CD1c-positive myeloid dendritic cell (primary cell): ENCODE measurements at regions not wholly inside any gene's neighbourhood (a gene's known extent, or its start where the extent isn't known, plus 50 kb on each side); places are given as distances from the start of the nearest gene placed in this dataset.
"Not testable (repeated sequence)": the region's sequence is repeated elsewhere in the genome, so short reads cannot be mapped to it uniquely, and the experiment has no call there.

Experiments used
- DNase-seq: peaks from one replicate; pipeline ENCODE4 v3.0.0-alpha.2; 2016; ENCODE audit errors: extremely low spot score

DNA sequence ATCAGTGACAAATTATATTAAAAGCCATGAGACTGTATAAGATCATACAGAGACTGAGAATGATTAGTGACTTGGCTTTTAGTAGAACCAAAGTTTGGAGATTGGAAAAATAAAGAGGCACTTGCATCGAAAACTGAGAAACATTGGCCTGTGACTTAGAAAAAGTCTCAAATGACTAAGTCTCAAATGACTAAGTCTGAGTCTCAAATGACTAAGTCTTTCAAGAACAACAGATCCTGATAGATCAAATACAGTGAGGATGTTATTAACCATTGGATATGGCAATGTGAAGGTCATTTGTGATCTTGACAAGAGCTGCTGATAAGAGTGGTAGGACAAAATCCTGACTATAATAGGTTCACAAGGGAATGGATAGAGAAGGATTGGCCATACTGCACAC lies 135.5 kb upstream of the FANCL start:
- DNase-seq, result no peak

DNA sequence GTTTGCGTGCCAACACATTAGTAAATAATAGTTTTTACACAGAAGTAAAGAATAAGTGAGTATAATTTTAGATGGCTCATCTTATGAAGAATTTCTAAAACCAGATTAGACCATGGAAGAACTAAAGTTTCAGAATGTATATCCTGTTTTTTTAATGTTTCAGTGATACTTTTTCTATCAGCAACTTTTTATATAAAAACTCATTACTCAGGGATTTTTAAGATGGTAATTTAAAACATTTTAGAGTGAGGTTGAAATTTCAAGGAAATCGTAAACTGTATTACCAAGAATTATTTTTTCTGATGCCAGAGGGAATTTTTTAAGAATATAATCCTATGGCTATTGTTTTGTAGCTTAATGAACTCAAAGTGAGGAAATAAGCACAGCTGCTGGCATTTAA lies 128.5 kb upstream of the FANCL start:
- DNase-seq, result no peak

- no peak for DNase-seq
These were observed 123.0 kb upstream of the FANCL start for GRCh38 chr2:58364098-58364497.

- DNase-seq, result no peak
These were observed 116.9 kb upstream of the FANCL start for GRCh38 chr2:58358026-58358425.

GRCh38 chr2:58357521-58357920 lies 116.4 kb upstream of the FANCL start:
- no peak for DNase-seq

- no peak for DNase-seq
These were observed 113.1 kb upstream of the FANCL start for GRCh38 chr2:58354230-58354629.

- DNase-seq, result no peak
These were observed 109.4 kb upstream of the FANCL start for GRCh38 chr2:58350484-58350883.

GRCh38 chr2:58347810-58348209 lies 106.7 kb upstream of the FANCL start:
- DNase-seq, result no peak

DNA sequence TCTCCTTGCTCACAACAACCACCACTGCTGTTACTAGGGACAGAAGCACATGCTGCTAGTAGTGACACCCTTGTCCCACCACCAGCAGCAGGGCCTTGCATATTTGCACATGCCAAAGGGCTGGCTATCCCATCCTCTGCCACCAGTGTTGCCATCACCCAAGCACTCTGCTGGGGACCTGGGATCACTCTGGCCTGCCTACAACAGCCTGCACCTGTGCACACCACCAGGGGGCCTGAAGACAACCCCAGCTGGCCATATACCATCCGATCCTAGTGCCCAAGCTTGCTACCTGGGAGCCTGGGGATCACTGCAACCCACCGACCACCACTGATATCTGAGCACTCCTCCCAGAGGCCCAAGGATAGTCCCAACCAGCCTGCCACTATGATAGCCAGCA lies 99.9 kb upstream of the FANCL start:
- DNase-seq, result no peak

- DNase-seq, result no peak
These were observed 98.6 kb upstream of the FANCL start for GRCh38 chr2:58339548-58340243.

- no peak for DNase-seq
These were observed 95.3 kb upstream of the FANCL start for GRCh38 chr2:58336416-58336815.

DNA sequence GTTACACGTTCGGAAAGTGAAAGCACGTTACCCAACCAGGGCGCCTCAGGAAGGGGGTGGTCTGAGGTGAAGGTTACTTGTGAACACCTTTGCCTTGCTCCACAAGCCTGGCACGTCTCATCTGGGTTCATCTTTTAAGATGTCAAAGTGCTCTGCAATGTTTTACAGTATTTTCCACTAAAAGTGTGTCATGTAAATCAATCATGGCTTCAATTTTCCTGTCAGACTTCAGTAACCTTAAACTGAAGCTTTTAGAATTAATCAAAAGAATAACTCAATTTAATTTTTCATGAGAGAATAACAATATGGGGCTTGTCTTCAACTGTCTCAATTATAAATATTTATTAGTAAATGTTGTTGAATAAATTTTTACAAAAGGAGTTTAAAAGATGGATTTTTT lies 93.3 kb upstream of the FANCL start:
- DNase-seq, result no peak

- not testable (repeated sequence) for DNase-seq
These were observed 84.3 kb upstream of the FANCL start for GRCh38 chr2:58325296-58325895.

DNA sequence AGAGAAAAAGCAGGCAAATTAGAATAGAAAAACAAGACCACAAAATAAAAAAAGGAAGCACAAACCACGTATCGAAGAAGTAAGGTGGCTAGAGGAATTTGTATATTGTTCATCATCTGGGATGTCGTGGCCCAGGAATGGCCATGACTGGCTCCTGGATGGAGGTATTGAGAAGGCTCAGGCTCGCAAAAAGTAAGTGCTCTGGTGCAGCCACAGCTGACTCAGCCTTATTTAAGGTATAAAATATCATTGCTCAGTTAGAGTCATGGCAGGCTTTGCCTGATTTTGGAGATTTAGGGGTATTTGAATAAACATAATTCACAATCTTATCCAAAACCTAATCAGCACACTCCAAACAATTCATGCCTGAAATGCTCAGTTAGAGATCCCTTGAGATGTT lies 78.4 kb upstream of the FANCL start:
- DNase-seq, result no peak

DNA sequence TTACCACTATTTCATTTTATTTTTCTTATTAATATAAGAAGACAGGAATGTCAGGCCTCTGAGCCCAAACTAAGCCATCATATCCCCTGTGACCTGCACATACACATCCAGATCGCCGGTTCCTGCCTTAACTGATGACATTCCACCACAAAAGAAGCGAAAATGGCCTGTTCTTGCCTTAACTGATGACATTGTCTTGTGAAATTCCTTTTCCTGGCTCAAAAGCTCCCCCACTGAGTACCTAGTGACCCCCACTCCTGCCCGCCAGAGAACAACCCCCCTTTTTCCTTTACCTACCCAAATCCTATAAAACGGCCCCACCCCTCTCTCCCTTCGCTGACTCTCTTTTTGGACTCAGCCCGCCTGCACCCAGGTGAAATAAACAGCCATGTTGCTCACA lies 77.8 kb upstream of the FANCL start:
- not testable (repeated sequence) for DNase-seq

- DNase-seq, result no peak
These were observed 72.8 kb upstream of the FANCL start for GRCh38 chr2:58313926-58314325.

DNA sequence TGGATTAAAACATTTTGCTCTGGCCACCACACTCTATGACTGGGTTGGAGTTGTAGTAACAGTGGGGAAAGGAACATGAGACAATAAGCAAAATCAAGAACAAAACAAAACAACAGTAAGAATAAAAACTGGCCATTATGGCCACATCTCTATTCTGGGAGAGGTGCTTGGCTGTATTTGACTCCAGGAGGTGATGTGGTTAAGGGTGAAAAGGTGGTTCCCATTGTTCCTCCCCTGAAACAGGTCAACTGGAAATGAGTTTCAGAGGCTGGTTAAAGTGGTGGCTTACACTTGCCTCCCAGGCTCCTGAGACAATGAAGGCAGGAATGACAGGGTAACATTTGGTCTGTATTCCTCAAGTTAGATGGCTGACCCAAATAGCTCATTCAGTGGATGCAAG lies 67.3 kb upstream of the FANCL start:
- no peak for DNase-seq

GRCh38 chr2:58304843-58305242 lies 63.7 kb upstream of the FANCL start:
- no peak for DNase-seq

DNA sequence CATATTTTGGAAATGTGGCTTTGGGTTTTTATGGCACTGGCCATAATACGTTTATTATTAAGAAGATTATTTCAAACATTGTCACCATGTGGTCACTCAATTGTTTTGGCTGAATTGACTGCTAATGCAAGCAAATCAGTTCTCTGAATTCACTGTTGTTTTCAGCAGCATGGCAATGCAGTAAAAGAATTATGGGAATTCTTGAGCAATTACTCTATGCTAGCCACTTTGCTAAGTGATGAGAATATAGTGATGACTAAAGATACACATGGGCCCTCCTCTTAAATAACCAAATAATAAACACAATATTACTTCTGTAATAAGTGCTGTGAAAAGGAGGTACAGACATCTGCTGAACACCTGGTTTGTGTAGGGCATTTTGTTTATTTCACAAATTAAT lies 58.0 kb upstream of the FANCL start:
- no peak for DNase-seq

- DNase-seq, result no peak
These were observed 51.9 kb upstream of the FANCL start for GRCh38 chr2:58293056-58293455.

DNA sequence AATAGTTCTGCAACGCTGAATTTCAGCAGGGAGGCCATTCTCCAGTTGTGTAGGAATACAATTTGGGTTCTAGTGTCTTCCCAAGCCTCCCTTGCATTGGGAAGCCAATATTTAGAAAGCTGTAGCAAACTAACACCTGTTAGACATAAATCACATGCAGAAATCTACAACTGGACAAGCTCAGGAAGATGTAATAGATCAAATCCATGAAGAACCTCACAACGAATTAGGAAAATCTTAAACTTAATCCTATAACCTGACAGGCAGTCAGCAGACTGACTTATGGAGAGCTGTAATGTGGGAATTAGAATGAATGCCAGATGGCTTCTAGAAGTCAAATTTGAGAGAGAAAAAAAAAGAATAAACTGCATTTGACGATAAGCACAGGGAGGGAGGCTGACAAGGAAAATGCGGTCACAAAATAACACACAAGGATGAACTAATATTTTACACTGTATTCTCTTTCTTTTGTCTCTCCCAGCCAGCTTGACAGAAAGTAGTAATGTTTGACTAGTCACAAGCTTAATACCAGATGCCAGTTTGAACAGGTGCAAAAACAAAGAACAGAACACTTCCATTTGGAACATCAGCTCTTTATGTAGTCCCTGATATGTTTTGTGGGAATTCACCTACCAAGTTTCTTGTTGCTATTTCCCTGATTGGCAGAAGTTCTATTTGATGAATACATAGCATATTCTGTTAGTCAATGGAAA lies 50.8 kb upstream of the FANCL start:
- DNase-seq, result no peak
